Panc1 (cell line): ENCODE measurements at regions not wholly inside any gene's neighbourhood (a gene's known extent, or its start where the extent isn't known, plus 50 kb on each side); places are given as distances from the start of the nearest gene placed in this dataset.

ENCODE experiments used
- ATAC-seq: fragments of 200-7000 bp; cut with Tn5 transposase; 2 replicates; pipeline ENCODE4 v1.9.1; 2020; ENCODE audit warnings: mild to moderate bottlenecking, moderate library complexity
- BruUV-seq: library from RNA; stranded (reverse); fragments of 400-500 nt; replicated peaks from 2 replicates; lab custom pipeline; 2021; lab: Mats Ljungman, UMichigan
- CTCF ChIA-PET: fragments of 300-600 bp; sonication (Branson Sonifier 250); formaldehyde crosslinking; loops from one replicate; lab custom pipeline; 2022; ENCODE audit warnings: antibody characterized with exemption; lab: Charles Lee
- POLR2A ChIA-PET: fragments of 300-600 bp; sonication (Branson Sonifier 250); formaldehyde crosslinking; loops from one replicate; lab custom pipeline; 2022; ENCODE audit warnings: antibody characterized with exemption; lab: Charles Lee
- DNase-seq: peaks from one replicate; pipeline ENCODE4 v3.0.0-alpha.2; 2010; ENCODE audit warnings: low read depth, low spot score
- H3K27ac ChIP-seq: 2 replicates; pipeline ENCODE4 v1.5.1; 2011; ENCODE audit warnings: mild to moderate bottlenecking, low read length, inconsistent platforms
- H3K27me3 ChIP-seq: fragments of 200-500 bp; sonication (Bioruptor generic); 2 replicates; pipeline ENCODE4 v1.6.0; 2014; ENCODE audit warnings: low read length, inconsistent platforms; ENCODE audit not compliant: control insufficient read depth, insufficient read depth
- H3K36me3 ChIP-seq: fragments of 200-500 bp; sonication (Bioruptor generic); 2 replicates; pipeline ENCODE4 v1.5.1; 2014; ENCODE audit warnings: inconsistent platforms, mild to moderate bottlenecking, low read length, moderate library complexity; ENCODE audit not compliant: control insufficient read depth, insufficient read depth
- H3K4me1 ChIP-seq: 2 replicates; pipeline ENCODE4 v1.5.1; 2011; ENCODE audit warnings: inconsistent platforms, mild to moderate bottlenecking, low read length, moderate library complexity; ENCODE audit not compliant: control insufficient read depth, insufficient read depth
- H3K4me3 ChIP-seq, 2 experiments: 2 replicates each; pipeline ENCODE4 v1.5.1; 2011 to 2012; ENCODE audit warnings: low read depth in 2 of 2, low read length in 2 of 2, mild to moderate bottlenecking in 2 of 2, inconsistent platforms in 1 of 2, moderate library complexity in 1 of 2
- H3K9me3 ChIP-seq: fragments of 200-500 bp; sonication (Bioruptor generic); 2 replicates; pipeline ENCODE4 v1.5.1; 2014; ENCODE audit warnings: low read depth, mild to moderate bottlenecking, inconsistent platforms, low read length, moderate library complexity; ENCODE audit not compliant: control insufficient read depth, insufficient read depth
- CTCF ChIP-seq: fragments of 450-650 bp; IDR thresholded peaks from 2 replicates; pipeline ENCODE4 v1.5.1; 2017; ENCODE audit warnings: mild to moderate bottlenecking
- POLR2AphosphoS5 ChIP-seq: IDR thresholded peaks from 2 replicates; pipeline ENCODE4 v1.6.1; 2012; ENCODE audit warnings: mild to moderate bottlenecking, low read depth, low read length, moderate library complexity
- REST ChIP-seq, 2 experiments: IDR thresholded peaks; 2 replicates each; pipeline ENCODE4 v1.6.1; 2011 to 2012; ENCODE audit warnings: low read depth in 2 of 2, control low read depth in 1 of 2, low read length in 1 of 2, mild to moderate bottlenecking in 1 of 2, moderate library complexity in 1 of 2; ENCODE audit not compliant: insufficient read depth in 1 of 2
- SIN3A ChIP-seq: IDR thresholded peaks from 2 replicates; pipeline ENCODE4 v1.6.1; 2012; ENCODE audit warnings: low read depth, mild to moderate bottlenecking, low read length, moderate library complexity, borderline replicate concordance; ENCODE audit not compliant: insufficient read depth
- TCF7L2 ChIP-seq: IDR thresholded peaks from 2 replicates; pipeline ENCODE4 v1.6.1; 2011; ENCODE audit warnings: mild to moderate bottlenecking, low read depth, low read length, inconsistent platforms
- in situ Hi-C: cut with HindIII; loops from 2 replicates; pipeline ENCODE4 v1.10.0; 2016; ENCODE audit warnings: low sequenced_read_pairs, low pct_unique_long_range_greater_than_20kb
- intact Hi-C: fragments of 100-400 bp; cut with micrococcal nuclease; formaldehyde crosslinking; loops from one replicate; pipeline ENCODE4 v1.10.0; 2022; ENCODE audit not compliant: unreplicated experiment

GRCh38 chr10:16304311-16304710 lies 132.5 kb upstream of the PTER start:
- CTCF ChIA-PET = no interaction called here

DNA sequence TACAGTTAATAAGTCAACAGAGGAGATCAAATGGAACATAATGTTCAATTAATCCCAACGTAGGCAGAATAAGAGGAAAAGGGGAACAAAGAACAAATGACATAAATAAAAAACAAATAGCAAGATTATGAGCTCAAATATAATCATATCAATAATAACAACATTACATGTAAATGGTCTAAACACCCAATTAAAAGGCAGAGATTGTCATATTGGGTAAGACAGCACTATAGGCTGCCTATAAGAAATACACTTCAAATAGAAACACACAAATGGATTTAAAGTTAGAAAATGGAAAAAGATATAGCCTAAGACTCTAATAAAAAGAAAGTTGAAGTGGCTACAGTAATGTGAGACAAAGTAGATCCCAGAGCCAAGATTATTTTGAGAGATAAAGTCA lies 126.4 kb upstream of the PTER start:
- CTCF ChIA-PET = no interaction called here
- intact Hi-C loops = no loop called here
- no TSS peak for BruUV-seq
- DNase-seq (no peak), ATAC-seq (no peak)
- in situ Hi-C loops = no loop called here
- Histone ChIP-seq H3K27me3 (no peaks in the 10 kb centered on the region), H3K36me3 (no peaks in the 10 kb centered on the region), H3K4me1 (no peaks in the 10 kb centered on the region), H3K4me3 (no peak overlapping the region), H3K27ac (no peak overlapping the region), H3K9me3 (no peaks in the 10 kb centered on the region)
- POLR2A ChIA-PET = no interaction called here
- TF ChIP-seq POLR2AphosphoS5 (no peak), REST (IDR thresholded peaks at IDR 0.05; ENCODE audit: insufficient read depth in 1 of 2, low read depth in 2 of 2, low read length in 1 of 2) (no peak), TCF7L2 (no peak), CTCF (no peak), SIN3A (no peak)

More at GRCh38 chr10:16304311-16304710, 132.5 kb upstream of the PTER start:
- in situ Hi-C loops (no loop called here), intact Hi-C loops (no loop called here)
- H3K4me1 ChIP-seq = no peaks in the 10 kb centered on the region
- ATAC-seq (no peak), DNase-seq (no peak)
- no peak overlapping the region for H3K4me3 ChIP-seq
- H3K36me3 ChIP-seq = no peaks in the 10 kb centered on the region
- no peaks in the 10 kb centered on the region for H3K27me3 ChIP-seq
- POLR2A ChIA-PET = no interaction called here
- no peaks in the 10 kb centered on the region for H3K9me3 ChIP-seq
- TF ChIP-seq TCF7L2 = no peak
- no peak for TF ChIP-seq REST (IDR thresholded peaks at IDR 0.05; ENCODE audit: insufficient read depth in 1 of 2, low read depth in 2 of 2, low read length in 1 of 2)
- no peak for TF ChIP-seq CTCF
- TF ChIP-seq POLR2AphosphoS5 = no peak
- no peak for TF ChIP-seq SIN3A
- no peak overlapping the region for H3K27ac ChIP-seq
- BruUV-seq = no TSS peak
